ENCODE measurements at regions not wholly inside any gene's neighbourhood (a gene's known extent, or its start where the extent isn't known, plus 50 kb on each side); places are given as distances from the start of the nearest gene placed in this dataset.

- DNase-seq (ENCODE audit: low spot score): no peak
- intact Hi-C loops (cut with DNase I): no loop called here
These were observed 669.0 kb upstream of the CA10 start for GRCh38 chr17:52827526-52827925.

- DNase-seq (ENCODE audit: low spot score): no peak
- intact Hi-C loops (cut with DNase I): no loop called here
These were observed 666.0 kb upstream of the CA10 start for GRCh38 chr17:52824542-52824941.

GRCh38 chr17:52823155-52823554 is 664.6 kb upstream of the CA10 start:
- intact Hi-C loops (cut with DNase I): no loop called here
- DNase-seq (ENCODE audit: low spot score): no peak

GRCh38 chr17:52790359-52790955 is 631.9 kb upstream of the CA10 start:
- intact Hi-C loops (cut with DNase I): no loop called here
- DNase-seq (ENCODE audit: low spot score): no peak

GRCh38 chr17:52789829-52790228 is 631.3 kb upstream of the CA10 start:
- intact Hi-C loops (cut with DNase I): no loop called here
- no peak for DNase-seq (ENCODE audit: low spot score)

- DNase-seq (ENCODE audit: low spot score): no peak
- intact Hi-C loops (cut with DNase I): no loop called here
These were observed 617.7 kb upstream of the CA10 start for GRCh38 chr17:52776234-52776633.

GRCh38 chr17:52762794-52763167 is 604.3 kb upstream of the CA10 start:
- no peak for DNase-seq (ENCODE audit: low spot score)
- intact Hi-C loops (cut with DNase I): no loop called here

GRCh38 chr17:52762147-52762793 is 603.8 kb upstream of the CA10 start:
- DNase-seq (ENCODE audit: low spot score): no peak
- intact Hi-C loops (cut with DNase I): no loop called here

- intact Hi-C loops (cut with DNase I): no loop called here
These were observed 601.4 kb upstream of the CA10 start for GRCh38 chr17:52759864-52760263.

GRCh38 chr17:52758481-52758880 is 600.0 kb upstream of the CA10 start:
- DNase-seq (ENCODE audit: low spot score): no peak
- intact Hi-C loops (cut with DNase I): no loop called here

More at GRCh38 chr17:52759864-52760263, 601.4 kb upstream of the CA10 start:
- DNase-seq (ENCODE audit: low spot score): no peak

- intact Hi-C loops (cut with DNase I): no loop called here
- DNase-seq (ENCODE audit: low spot score): no peak
These were observed 598.2 kb upstream of the CA10 start for GRCh38 chr17:52756746-52757145.

- intact Hi-C loops (cut with DNase I): no loop called here
- DNase-seq (ENCODE audit: low spot score): no peak
These were observed 596.3 kb upstream of the CA10 start for GRCh38 chr17:52754838-52755237.

GRCh38 chr17:52751051-52751450 is 592.5 kb upstream of the CA10 start:
- intact Hi-C loops (cut with DNase I): no loop called here
- no peak for DNase-seq (ENCODE audit: low spot score)

GRCh38 chr17:52744179-52744578 is 585.7 kb upstream of the CA10 start:
- no peak for DNase-seq (ENCODE audit: low spot score)
- intact Hi-C loops (cut with DNase I): no loop called here

- DNase-seq (ENCODE audit: low spot score): no peak
- intact Hi-C loops (cut with DNase I): no loop called here
These were observed 581.5 kb upstream of the CA10 start for GRCh38 chr17:52740006-52740405.

- DNase-seq (ENCODE audit: low spot score): no peak
- intact Hi-C loops (cut with DNase I): no loop called here
These were observed 580.3 kb upstream of the CA10 start for GRCh38 chr17:52738791-52739190.

- intact Hi-C loops (cut with DNase I): no loop called here
These were observed 578.6 kb upstream of the CA10 start for GRCh38 chr17:52737071-52737470.

GRCh38 chr17:52732841-52733240 is 574.3 kb upstream of the CA10 start:
- DNase-seq (ENCODE audit: low spot score): no peak
- intact Hi-C loops (cut with DNase I): no loop called here

More at GRCh38 chr17:52737071-52737470, 578.6 kb upstream of the CA10 start:
- no peak for DNase-seq (ENCODE audit: low spot score)

- DNase-seq (ENCODE audit: low spot score): no peak
- intact Hi-C loops (cut with DNase I): no loop called here
These were observed 566.1 kb upstream of the CA10 start for GRCh38 chr17:52724578-52724977.

- intact Hi-C loops (cut with DNase I): no loop called here
- no peak for DNase-seq (ENCODE audit: low spot score)
These were observed 563.4 kb upstream of the CA10 start for GRCh38 chr17:52721910-52722309.

GRCh38 chr17:52710363-52710901 is 551.9 kb upstream of the CA10 start:
- no peak for DNase-seq (ENCODE audit: low spot score)
- intact Hi-C loops (cut with DNase I): no loop called here
